Endodermal cell (in vitro differentiated cells): ENCODE measurements at regions not wholly inside any gene's neighbourhood (a gene's known extent, or its start where the extent isn't known, plus 50 kb on each side); places are given as distances from the start of the nearest gene placed in this dataset.

Experiments used
- DNase-seq: peaks from one replicate; pipeline ENCODE4 v3.0.0-alpha.2; 2017
- H3K27ac ChIP-seq: 2 replicates; pipeline ENCODE4 v1.5.1; 2013; ENCODE audit warnings: mild to moderate bottlenecking, low read depth, low read length, moderate library complexity
- H3K27me3 ChIP-seq: 2 replicates; pipeline ENCODE4 v1.6.1; 2013; ENCODE audit warnings: mild to moderate bottlenecking, low read length, moderate library complexity; ENCODE audit not compliant: insufficient read depth, control insufficient read depth, poor library complexity, severe bottlenecking
- H3K36me3 ChIP-seq: 2 replicates; pipeline ENCODE4 v1.7.0; 2013; ENCODE audit warnings: mild to moderate bottlenecking, low read length, moderate library complexity; ENCODE audit not compliant: control insufficient read depth, insufficient read depth
- H3K4me1 ChIP-seq: one replicate; pipeline ENCODE4 v1.7.0; 2013; ENCODE audit warnings: low read length; ENCODE audit not compliant: control insufficient read depth, insufficient read depth
- H3K4me3 ChIP-seq: 2 replicates; pipeline ENCODE4 v1.5.1; 2013; ENCODE audit warnings: mild to moderate bottlenecking, low read length, moderate library complexity
- H3K9ac ChIP-seq: 2 replicates; pipeline ENCODE4 v1.6.1; 2013; ENCODE audit warnings: mild to moderate bottlenecking, low read length, moderate library complexity; ENCODE audit not compliant: poor library complexity, severe bottlenecking; ENCODE audit errors: extremely low read depth
- H3K9me3 ChIP-seq: 2 replicates; pipeline ENCODE4 v1.6.1; 2013; ENCODE audit warnings: mild to moderate bottlenecking, low read length, moderate library complexity; ENCODE audit not compliant: control insufficient read depth
- H3K27ac Mint-ChIP-seq: 2 replicates; pipeline ENCODE4 v1.8.0; 2020; ENCODE audit warnings: mixed read lengths
- H3K27me3 Mint-ChIP-seq: 2 replicates; pipeline ENCODE4 v1.8.0; 2021; ENCODE audit warnings: mild to moderate bottlenecking, mixed read lengths; ENCODE audit not compliant: insufficient read depth
- H3K36me3 Mint-ChIP-seq: 2 replicates; pipeline ENCODE4 v1.8.0; 2020; ENCODE audit warnings: low read depth, mixed read lengths
- H3K4me1 Mint-ChIP-seq: 2 replicates; pipeline ENCODE4 v1.8.0; 2020; ENCODE audit warnings: mixed read lengths
- H3K4me3 Mint-ChIP-seq: 2 replicates; pipeline ENCODE4 v1.8.0; 2020; ENCODE audit warnings: mild to moderate bottlenecking, moderate library complexity, mixed read lengths
- H3K9me3 Mint-ChIP-seq: 2 replicates; pipeline ENCODE4 v1.8.0; 2020; ENCODE audit warnings: mild to moderate bottlenecking, mixed read lengths
- CTCF ChIP-seq: fragments of 200-600 bp; sonication (generic); conservative IDR thresholded peaks from 2 replicates; pipeline ENCODE4 v1.5.0; 2021; ENCODE audit warnings: antibody characterized with exemption, mild to moderate bottlenecking
- WGBS, 2 experiments: methylation state at CpG; one replicate each; pipeline versions ENCODE4 v1.1.5 to v1.1.7; 2013; ENCODE audit warnings: missing lambda C conversion rate in 2 of 2, mixed read lengths in 1 of 2; ENCODE audit not compliant: insufficient coverage in 1 of 2, insufficient read length in 1 of 2; 5-methylcytosine and 5-hydroxymethylcytosine counted together

GRCh38 chr6:146990284-146990683 lies 213.9 kb upstream of the STXBP5 start:
- Histone ChIP-seq H3K4me3 (no peak overlapping the region), H3K27me3 (no peaks in the 10 kb centered on the region), H3K4me1 (no peaks in the 10 kb centered on the region), H3K9ac (no peak overlapping the region), H3K27ac (no peak overlapping the region), H3K36me3 (no peaks in the 10 kb centered on the region), H3K9me3 (peaks cover 8% of the 10 kb centered on the region)
- Mint-ChIP-seq H3K36me3 (no peaks in the 10 kb centered on the region), H3K27me3 (no peaks in the 10 kb centered on the region), H3K27ac (no peak overlapping the region), H3K4me3 (no peak overlapping the region), H3K9me3 (peaks cover 8% of the 10 kb centered on the region), H3K4me1 (no peaks in the 10 kb centered on the region)
- no peak for DNase-seq
- no peak for TF ChIP-seq CTCF
- WGBS, 2 experiments = 86 to 93% methylated on average over 2 of the region's 2 CpGs

- H3K27ac ChIP-seq = no peak overlapping the region
- whole genome bisulfite sequencing, 2 experiments = 88 to 97% methylated on average over 6 to 8 of the region's 11 CpGs
- H3K4me3 Mint-ChIP-seq = no peak overlapping the region
Observed at GRCh38 chr6:146990821-146991798, 213.1 kb upstream of the STXBP5 start.

GRCh38 chr6:146997062-146997461 lies 207.2 kb upstream of the STXBP5 start:
- Mint-ChIP-seq H3K27me3 (no peaks in the 10 kb centered on the region), H3K27ac (no peak overlapping the region), H3K9me3 (no peaks in the 10 kb centered on the region), H3K4me1 (no peaks in the 10 kb centered on the region), H3K4me3 (no peak overlapping the region), H3K36me3 (no peaks in the 10 kb centered on the region)
- Histone ChIP-seq H3K9me3 (no peaks in the 10 kb centered on the region), H3K27me3 (no peaks in the 10 kb centered on the region), H3K27ac (no peak overlapping the region), H3K36me3 (no peaks in the 10 kb centered on the region), H3K9ac (no peak overlapping the region), H3K4me3 (no peak overlapping the region), H3K4me1 (no peaks in the 10 kb centered on the region)
- TF ChIP-seq CTCF = no peak
- WGBS, 2 experiments = 95 to 100% methylated on average over 1 of the region's 1 CpG
- no peak for DNase-seq

More at GRCh38 chr6:146990821-146991798, 213.1 kb upstream of the STXBP5 start:
- peaks cover 5% of the 10 kb centered on the region for H3K9me3 ChIP-seq
- H3K27me3 ChIP-seq = no peaks in the 10 kb centered on the region
- H3K4me3 ChIP-seq = no peak overlapping the region
- H3K27me3 Mint-ChIP-seq = no peaks in the 10 kb centered on the region
- no peaks in the 10 kb centered on the region for H3K36me3 ChIP-seq
- no peaks in the 10 kb centered on the region for H3K36me3 Mint-ChIP-seq
- no peak overlapping the region for H3K9ac ChIP-seq
- no peak for DNase-seq
- TF ChIP-seq CTCF = no peak
- no peaks in the 10 kb centered on the region for H3K4me1 ChIP-seq
- H3K27ac Mint-ChIP-seq = no peak overlapping the region
- no peaks in the 10 kb centered on the region for H3K4me1 Mint-ChIP-seq
- H3K9me3 Mint-ChIP-seq = peaks cover 3% of the 10 kb centered on the region
